Keratinocyte (primary cell): ENCODE measurements at regions not wholly inside any gene's neighbourhood (a gene's known extent, or its start where the extent isn't known, plus 50 kb on each side); places are given as distances from the start of the nearest gene placed in this dataset.

ENCODE experiments used
- DNase-seq: peaks from one replicate; pipeline ENCODE4 v3.0.0-alpha.2; 2011; ENCODE audit warnings: low read depth, missing footprints, low spot score
- FAIRE-seq: peaks from 2 replicates; lab custom pipeline; 2011; peaks lifted over from hg19 to GRCh38; lab: Jason Lieb, UNC
- H2AFZ ChIP-seq: 2 replicates; pipeline ENCODE4 v1.6.0; 2012; ENCODE audit warnings: low read length, control low read depth, inconsistent platforms; ENCODE audit not compliant: control insufficient read depth
- H3K27ac ChIP-seq: 2 replicates; pipeline ENCODE4 v1.5.1; 2011; ENCODE audit warnings: low read length; ENCODE audit not compliant: control insufficient read depth, insufficient read depth
- H3K27me3 ChIP-seq: 3 replicates; pipeline ENCODE4 v1.6.0; 2011; ENCODE audit warnings: low read length; ENCODE audit not compliant: control insufficient read depth, insufficient read depth; ENCODE audit errors: extremely low read depth
- H3K36me3 ChIP-seq, 2 experiments: 2 replicates in 1 of 2; 3 replicates in 1 of 2; pipeline ENCODE4 v1.5.1; 2011; ENCODE audit warnings: low read length in 2 of 2, mild to moderate bottlenecking in 1 of 2; ENCODE audit not compliant: control insufficient read depth in 2 of 2, insufficient read depth in 2 of 2; ENCODE audit errors: extremely low read depth in 1 of 2
- H3K4me1 ChIP-seq: 3 replicates; pipeline ENCODE4 v1.5.1; 2011; ENCODE audit warnings: low read length; ENCODE audit not compliant: control insufficient read depth, insufficient read depth; ENCODE audit errors: extremely low read depth
- H3K4me2 ChIP-seq: 3 replicates; pipeline ENCODE4 v1.6.0; 2011; ENCODE audit warnings: low read depth, low read length; ENCODE audit not compliant: control insufficient read depth, insufficient read depth; ENCODE audit errors: extremely low read depth
- H3K4me3 ChIP-seq, 3 experiments: fragments of 200-600 bp in 1 of 3; sonication (generic) in 1 of 3; 2 replicates in 2 of 3; 3 replicates in 1 of 3; pipeline ENCODE4 v1.5.1; 2011 to 2016; ENCODE audit warnings: low read length in 3 of 3, mild to moderate bottlenecking in 3 of 3, control low read depth in 2 of 3, inconsistent platforms in 1 of 3, low read depth in 1 of 3, mixed read lengths in 1 of 3, mixed run types in 1 of 3, moderate library complexity in 1 of 3; ENCODE audit not compliant: control insufficient read depth in 2 of 3, insufficient read depth in 2 of 3; ENCODE audit errors: extremely low read depth in 1 of 3
- H3K79me2 ChIP-seq: 2 replicates; pipeline ENCODE4 v1.6.0; 2012; ENCODE audit warnings: low read length; ENCODE audit not compliant: control insufficient read depth, insufficient read depth
- H3K9ac ChIP-seq: 3 replicates; pipeline ENCODE4 v1.6.0; 2011; ENCODE audit warnings: low read length; ENCODE audit not compliant: control insufficient read depth, insufficient read depth; ENCODE audit errors: extremely low read depth
- H3K9me1 ChIP-seq: 3 replicates; pipeline ENCODE4 v1.6.0; 2011; ENCODE audit warnings: low read length; ENCODE audit not compliant: control insufficient read depth, insufficient read depth; ENCODE audit errors: extremely low read depth
- H3K9me3 ChIP-seq: 2 replicates; pipeline ENCODE4 v1.5.1; 2012; ENCODE audit warnings: low read depth, low read length; ENCODE audit not compliant: control insufficient read depth
- H4K20me1 ChIP-seq: 3 replicates; pipeline ENCODE4 v1.6.0; 2011; ENCODE audit warnings: low read length; ENCODE audit not compliant: control insufficient read depth, insufficient read depth; ENCODE audit errors: extremely low read depth
- EZH2 ChIP-seq: IDR thresholded peaks from one replicate; pipeline ENCODE4 v1.6.1; 2012; ENCODE audit warnings: inconsistent platforms, mild to moderate bottlenecking, low read length, moderate library complexity
- dilution Hi-C: fragments of 300-500 bp; cut with MboI; formaldehyde crosslinking; loops from one replicate; pipeline ENCODE4 v1.7.0; 2020; ENCODE audit warnings: low sequenced_read_pairs; ENCODE audit not compliant: extremely low pct_ligation_motif_present
- TF ChIP-seq, protein P1 (sequence below), 3 experiments: IDR thresholded peaks in 1 of 3; conservative IDR thresholded peaks in 1 of 3; optimal IDR thresholded peaks in 1 of 3; 2 replicates in 2 of 3; 3 replicates in 1 of 3; pipeline versions ENCODE3 to v1.5.1; 2011; ENCODE audit warnings: low read length in 3 of 3, mild to moderate bottlenecking in 3 of 3, moderate library complexity in 2 of 3, control low read depth in 1 of 3, inconsistent platforms in 1 of 3; ENCODE audit not compliant: insufficient read depth in 2 of 3; ENCODE audit errors: extremely low read depth in 1 of 3

DNA sequence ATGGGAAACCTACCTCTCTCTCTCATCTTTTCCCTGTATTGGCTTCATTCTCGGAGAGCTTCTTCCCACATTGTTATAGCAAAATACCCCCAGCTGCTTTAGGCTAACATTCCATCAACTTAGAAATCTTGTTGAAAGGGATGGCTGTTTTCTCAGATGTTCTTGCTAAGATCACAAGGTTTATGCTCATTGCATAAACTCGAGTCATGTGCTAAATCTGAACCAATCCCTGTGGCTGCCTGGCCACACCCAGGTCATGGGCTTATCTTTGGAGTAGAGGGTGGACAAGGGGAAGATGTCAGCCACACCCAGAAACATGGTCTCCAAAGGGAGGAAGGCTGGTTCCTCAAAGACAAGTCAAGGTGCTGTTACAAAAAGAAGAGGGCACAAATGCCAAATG is 150.6 kb upstream of the UMPS start:
- Histone ChIP-seq H3K9me1 (no peaks in the 10 kb centered on the region), H3K36me3 (no peaks in the 10 kb centered on the region), H3K27ac (no peak overlapping the region), H3K4me3 (no peak overlapping the region), H4K20me1 (no peaks in the 10 kb centered on the region), H3K79me2 (no peaks in the 10 kb centered on the region), H3K27me3 (peaks cover 6% of the 10 kb centered on the region), H3K4me2 (no peak overlapping the region), H3K9ac (no peak overlapping the region), H2AFZ (no peak overlapping the region), H3K4me1 (peaks cover 8% of the 10 kb centered on the region), H3K9me3 (no peaks in the 10 kb centered on the region)
- no peak for TF ChIP-seq EZH2
- TF ChIP-seq, protein P1, sequence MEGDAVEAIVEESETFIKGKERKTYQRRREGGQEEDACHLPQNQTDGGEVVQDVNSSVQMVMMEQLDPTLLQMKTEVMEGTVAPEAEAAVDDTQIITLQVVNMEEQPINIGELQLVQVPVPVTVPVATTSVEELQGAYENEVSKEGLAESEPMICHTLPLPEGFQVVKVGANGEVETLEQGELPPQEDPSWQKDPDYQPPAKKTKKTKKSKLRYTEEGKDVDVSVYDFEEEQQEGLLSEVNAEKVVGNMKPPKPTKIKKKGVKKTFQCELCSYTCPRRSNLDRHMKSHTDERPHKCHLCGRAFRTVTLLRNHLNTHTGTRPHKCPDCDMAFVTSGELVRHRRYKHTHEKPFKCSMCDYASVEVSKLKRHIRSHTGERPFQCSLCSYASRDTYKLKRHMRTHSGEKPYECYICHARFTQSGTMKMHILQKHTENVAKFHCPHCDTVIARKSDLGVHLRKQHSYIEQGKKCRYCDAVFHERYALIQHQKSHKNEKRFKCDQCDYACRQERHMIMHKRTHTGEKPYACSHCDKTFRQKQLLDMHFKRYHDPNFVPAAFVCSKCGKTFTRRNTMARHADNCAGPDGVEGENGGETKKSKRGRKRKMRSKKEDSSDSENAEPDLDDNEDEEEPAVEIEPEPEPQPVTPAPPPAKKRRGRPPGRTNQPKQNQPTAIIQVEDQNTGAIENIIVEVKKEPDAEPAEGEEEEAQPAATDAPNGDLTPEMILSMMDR (optimal IDR thresholded peaks at IDR 0.05 in 1 of 3, IDR thresholded peaks at IDR 0.05 in 1 of 3, conservative IDR thresholded peaks at IDR 0.05 in 1 of 3; ENCODE audit: extremely low read depth in 1 of 3, insufficient read depth in 2 of 3, low read length in 3 of 3) = no peak
- no peak for FAIRE-seq
- dilution Hi-C loops = no loop called here
- no peak for DNase-seq

DNA sequence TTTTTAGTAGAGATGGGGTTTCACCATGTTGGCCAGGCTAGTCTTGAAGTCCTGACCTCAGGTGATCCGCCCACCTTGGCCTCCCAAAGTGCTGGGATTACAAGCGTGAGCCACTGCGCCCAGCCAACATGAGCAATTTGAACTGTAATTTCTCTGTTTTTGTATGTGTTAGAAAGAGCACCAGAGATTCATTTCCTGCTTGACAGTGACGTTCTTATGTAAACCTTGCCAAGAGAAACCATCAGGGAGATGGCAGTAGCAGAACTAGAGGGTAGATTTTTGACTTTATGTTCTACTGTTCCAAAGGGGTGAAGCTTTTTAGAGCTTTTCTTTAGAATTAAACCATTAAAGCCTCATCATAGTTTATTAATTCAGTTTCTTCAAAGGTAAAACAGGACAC is 148.1 kb upstream of the UMPS start:
- Histone ChIP-seq H4K20me1 (no peaks in the 10 kb centered on the region), H3K9ac (no peak overlapping the region), H3K4me1 (peaks cover 5% of the 10 kb centered on the region), H3K27me3 (peaks cover 32% of the 10 kb centered on the region), H3K36me3 (no peaks in the 10 kb centered on the region), H3K27ac (no peak overlapping the region), H3K4me2 (no peak overlapping the region), H3K4me3 (no peak overlapping the region), H3K9me1 (no peaks in the 10 kb centered on the region), H2AFZ (no peak overlapping the region), H3K9me3 (no peaks in the 10 kb centered on the region), H3K79me2 (no peaks in the 10 kb centered on the region)
- TF ChIP-seq, protein P1 (optimal IDR thresholded peaks at IDR 0.05 in 1 of 3, IDR thresholded peaks at IDR 0.05 in 1 of 3, conservative IDR thresholded peaks at IDR 0.05 in 1 of 3; ENCODE audit: extremely low read depth in 1 of 3, insufficient read depth in 2 of 3, low read length in 3 of 3) = no peak
- TF ChIP-seq EZH2 = no peak
- DNase-seq (no peak), FAIRE-seq (no peak)
- dilution Hi-C loops = no loop called here
